ENCODE measurements at regions not wholly inside any gene's neighbourhood (a gene's known extent, or its start where the extent isn't known, plus 50 kb on each side); places are given as distances from the start of the nearest gene placed in this dataset.
A peak's percentile ranks its signal among the peaks of the same experiment; 100 is the strongest.

DNA sequence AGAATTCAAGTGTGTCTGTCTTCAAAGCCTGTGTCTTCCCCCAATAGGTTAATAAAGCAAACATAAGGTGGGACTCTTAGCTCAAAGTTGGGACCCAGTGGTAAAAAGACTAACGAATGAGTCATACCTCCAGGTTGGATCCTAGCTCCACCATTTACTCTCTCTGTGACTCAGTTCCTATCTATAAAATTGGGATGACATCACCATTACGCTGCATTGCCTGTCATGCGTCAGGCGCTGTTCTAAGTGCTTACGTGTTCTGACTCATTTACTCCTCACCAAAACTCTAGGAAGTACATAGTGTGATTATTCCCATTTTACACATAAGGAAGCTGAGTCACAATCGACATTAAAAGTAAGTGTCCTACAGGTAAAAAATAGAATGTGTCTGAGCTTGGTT lies 915.8 kb downstream of the VRK1 start:
- no peak for DNase-seq (ENCODE audit: low read depth in 6 of 9, low spot score in 9 of 9)
- Histone ChIP-seq H3K27ac (ENCODE audit: low read depth in 1 of 2, low read length in 1 of 2) (peak overlapping the region in 1 of 2 donors; percentile 2), H3K36me3 (ENCODE audit: control insufficient read depth in 2 of 2, insufficient read depth in 2 of 2, low read length in 1 of 2) (peaks cover 0 to 11% of the 10 kb centered on the region in 2 donors), H3K4me3 (ENCODE audit: low read length in 2 of 2) (no peak overlapping the region), H3K9me3 (ENCODE audit: control insufficient read depth in 2 of 2, insufficient read depth in 1 of 2, low read length in 1 of 2) (peaks cover 0 to 2% of the 10 kb centered on the region in 2 donors), H3K27me3 (ENCODE audit: control insufficient read depth in 2 of 2, insufficient read depth in 1 of 2, low read length in 1 of 2) (no peaks in the 10 kb centered on the region), H3K4me1 (ENCODE audit: control insufficient read depth in 2 of 2, insufficient read depth in 2 of 2, low read length in 2 of 2) (peaks cover 4 to 41% of the 10 kb centered on the region in 2 donors)
- WGBS: 98% methylated on average over 6 of the region's 6 CpGs

DNA sequence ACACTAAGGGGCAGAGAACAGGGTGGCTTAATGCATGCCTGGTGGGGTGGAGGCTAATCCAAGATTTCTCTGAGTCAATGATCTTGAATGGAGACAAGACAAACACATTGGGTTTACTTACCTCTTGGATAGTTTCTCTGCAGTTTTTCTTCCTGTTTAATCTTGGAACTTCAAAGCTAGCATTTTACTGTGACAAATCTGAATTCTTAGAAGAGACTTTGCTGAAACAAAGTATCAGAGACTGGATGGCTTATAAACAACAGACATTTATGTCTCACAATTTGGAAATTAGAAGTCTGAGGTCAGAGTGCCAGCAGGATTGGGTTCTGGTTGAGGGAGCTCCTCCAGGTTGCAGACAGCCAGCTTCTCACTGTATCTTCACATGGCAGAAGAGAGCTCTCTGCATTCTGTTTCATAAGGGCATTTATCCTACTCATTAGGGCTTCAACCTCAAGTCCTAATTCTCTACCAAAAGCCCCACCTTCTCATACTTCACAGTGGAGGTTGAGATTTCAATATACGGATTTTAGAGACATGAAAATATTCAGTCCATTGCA lies 921.8 kb downstream of the VRK1 start:
- Histone ChIP-seq H3K9me3 (ENCODE audit: control insufficient read depth in 2 of 2, insufficient read depth in 1 of 2, low read length in 1 of 2) (peaks cover 0 to 8% of the 10 kb centered on the region in 2 donors), H3K27me3 (ENCODE audit: control insufficient read depth in 2 of 2, insufficient read depth in 1 of 2, low read length in 1 of 2) (no peaks in the 10 kb centered on the region), H3K4me1 (ENCODE audit: control insufficient read depth in 2 of 2, insufficient read depth in 2 of 2, low read length in 2 of 2) (peaks cover 23 to 36% of the 10 kb centered on the region in 2 donors), H3K4me3 (ENCODE audit: low read length in 2 of 2) (peak overlapping the region; percentile 25 to 40), H3K36me3 (ENCODE audit: control insufficient read depth in 2 of 2, insufficient read depth in 2 of 2, low read length in 1 of 2) (peaks cover 0 to 13% of the 10 kb centered on the region in 2 donors), H3K27ac (ENCODE audit: low read depth in 1 of 2, low read length in 1 of 2) (peak overlapping the region; percentile 90 to 91)
- peak in 2 of 9 donors; percentile 48 to 74 for DNase-seq (ENCODE audit: low read depth in 6 of 9, low spot score in 9 of 9)
- WGBS: 58% methylated on average over 1 of the region's 1 CpG

DNA sequence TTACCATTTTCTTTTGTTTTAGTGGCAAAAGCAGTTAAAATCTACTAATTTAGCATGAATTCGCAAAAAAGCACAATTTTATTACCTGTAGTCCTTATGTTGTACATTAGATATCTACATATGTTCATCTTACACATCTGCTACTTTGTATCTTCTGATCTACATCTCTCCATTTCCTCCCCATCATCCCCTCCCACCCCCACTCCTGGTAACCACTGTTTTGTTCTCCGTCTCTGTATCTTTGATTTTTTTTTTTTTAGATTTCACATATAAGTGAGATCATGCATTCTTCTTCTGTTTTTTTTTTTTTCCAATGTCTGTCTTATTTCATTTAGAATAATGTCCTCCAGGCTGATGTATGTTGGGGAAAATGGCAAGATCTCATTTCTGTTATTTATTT lies 922.7 kb downstream of the VRK1 start:
- DNase-seq (ENCODE audit: low read depth in 6 of 9, low spot score in 9 of 9): peak in 4 of 9 donors; percentile 66 to 87 (median 74)
- H3K36me3 ChIP-seq (ENCODE audit: control insufficient read depth in 2 of 2, insufficient read depth in 2 of 2, low read length in 1 of 2): peaks cover 0 to 13% of the 10 kb centered on the region in 2 donors
- H3K27me3 ChIP-seq (ENCODE audit: control insufficient read depth in 2 of 2, insufficient read depth in 1 of 2, low read length in 1 of 2): no peaks in the 10 kb centered on the region
- peak overlapping the region in 1 of 2 donors; percentile 91 for H3K27ac ChIP-seq (ENCODE audit: low read depth in 1 of 2, low read length in 1 of 2)
- no peak overlapping the region for H3K4me3 ChIP-seq (ENCODE audit: low read length in 2 of 2)
- H3K9me3 ChIP-seq (ENCODE audit: control insufficient read depth in 2 of 2, insufficient read depth in 1 of 2, low read length in 1 of 2): peaks cover 0 to 10% of the 10 kb centered on the region in 2 donors
- 4% methylated on average over 2 of the region's 2 CpGs for WGBS
- peaks cover 32 to 45% of the 10 kb centered on the region in 2 donors for H3K4me1 ChIP-seq (ENCODE audit: control insufficient read depth in 2 of 2, insufficient read depth in 2 of 2, low read length in 2 of 2)

GRCh38 chr14:97723351-97723750 lies 926.2 kb downstream of the VRK1 start:
- peak in 4 of 9 donors; percentile 64 to 87 (median 72) for DNase-seq (ENCODE audit: low read depth in 6 of 9, low spot score in 9 of 9)
- Histone ChIP-seq H3K4me1 (ENCODE audit: control insufficient read depth in 2 of 2, insufficient read depth in 2 of 2, low read length in 2 of 2) (peaks cover 41 to 77% of the 10 kb centered on the region in 2 donors), H3K4me3 (ENCODE audit: low read length in 2 of 2) (peak overlapping the region in 1 of 2 donors; percentile 9), H3K9me3 (ENCODE audit: control insufficient read depth in 2 of 2, insufficient read depth in 1 of 2, low read length in 1 of 2) (peaks cover 1 to 13% of the 10 kb centered on the region in 2 donors), H3K27me3 (ENCODE audit: control insufficient read depth in 2 of 2, insufficient read depth in 1 of 2, low read length in 1 of 2) (no peaks in the 10 kb centered on the region), H3K27ac (ENCODE audit: low read depth in 1 of 2, low read length in 1 of 2) (peak overlapping the region; percentile 91 to 96), H3K36me3 (ENCODE audit: control insufficient read depth in 2 of 2, insufficient read depth in 2 of 2, low read length in 1 of 2) (peaks cover 0 to 19% of the 10 kb centered on the region in 2 donors)
- 5% methylated on average over 6 of the region's 6 CpGs for WGBS

GRCh38 chr14:97723819-97724218 lies 926.6 kb downstream of the VRK1 start:
- 40% methylated on average over 7 of the region's 7 CpGs for WGBS
- Histone ChIP-seq H3K27ac (ENCODE audit: low read depth in 1 of 2, low read length in 1 of 2) (peak overlapping the region; percentile 96 to 98), H3K27me3 (ENCODE audit: control insufficient read depth in 2 of 2, insufficient read depth in 1 of 2, low read length in 1 of 2) (no peaks in the 10 kb centered on the region), H3K4me3 (ENCODE audit: low read length in 2 of 2) (peak overlapping the region; percentile 3 to 9), H3K36me3 (ENCODE audit: control insufficient read depth in 2 of 2, insufficient read depth in 2 of 2, low read length in 1 of 2) (peaks cover 0 to 20% of the 10 kb centered on the region in 2 donors), H3K4me1 (ENCODE audit: control insufficient read depth in 2 of 2, insufficient read depth in 2 of 2, low read length in 2 of 2) (peaks cover 37 to 74% of the 10 kb centered on the region in 2 donors), H3K9me3 (ENCODE audit: control insufficient read depth in 2 of 2, insufficient read depth in 1 of 2, low read length in 1 of 2) (peaks cover 1 to 13% of the 10 kb centered on the region in 2 donors)
- peak in 1 of 9 donors; percentile 73 for DNase-seq (ENCODE audit: low read depth in 6 of 9, low spot score in 9 of 9)

- peak in 4 of 9 donors; percentile 63 to 87 (median 70) for DNase-seq (ENCODE audit: low read depth in 6 of 9, low spot score in 9 of 9)
- H3K36me3 ChIP-seq (ENCODE audit: control insufficient read depth in 2 of 2, insufficient read depth in 2 of 2, low read length in 1 of 2): peaks cover 0 to 20% of the 10 kb centered on the region in 2 donors
- peaks cover 32 to 69% of the 10 kb centered on the region in 2 donors for H3K4me1 ChIP-seq (ENCODE audit: control insufficient read depth in 2 of 2, insufficient read depth in 2 of 2, low read length in 2 of 2)
- peaks cover 1 to 13% of the 10 kb centered on the region in 2 donors for H3K9me3 ChIP-seq (ENCODE audit: control insufficient read depth in 2 of 2, insufficient read depth in 1 of 2, low read length in 1 of 2)
- no peaks in the 10 kb centered on the region for H3K27me3 ChIP-seq (ENCODE audit: control insufficient read depth in 2 of 2, insufficient read depth in 1 of 2, low read length in 1 of 2)
- H3K27ac ChIP-seq (ENCODE audit: low read depth in 1 of 2, low read length in 1 of 2): peak overlapping the region; percentile 96 to 98
- H3K4me3 ChIP-seq (ENCODE audit: low read length in 2 of 2): peak overlapping the region; percentile 3 to 35
- WGBS: 7% methylated on average over 9 of the region's 9 CpGs
These were observed 927.1 kb downstream of the VRK1 start for GRCh38 chr14:97724265-97724731.

GRCh38 chr14:97726676-97727075 lies 929.5 kb downstream of the VRK1 start:
- Histone ChIP-seq H3K27ac (ENCODE audit: low read depth in 1 of 2, low read length in 1 of 2) (peak overlapping the region; percentile 75 to 86), H3K36me3 (ENCODE audit: control insufficient read depth in 2 of 2, insufficient read depth in 2 of 2, low read length in 1 of 2) (peaks cover 0 to 26% of the 10 kb centered on the region in 2 donors), H3K4me3 (ENCODE audit: low read length in 2 of 2) (no peak overlapping the region), H3K9me3 (ENCODE audit: control insufficient read depth in 2 of 2, insufficient read depth in 1 of 2, low read length in 1 of 2) (peaks cover 1 to 11% of the 10 kb centered on the region in 2 donors), H3K4me1 (ENCODE audit: control insufficient read depth in 2 of 2, insufficient read depth in 2 of 2, low read length in 2 of 2) (peaks cover 44 to 81% of the 10 kb centered on the region in 2 donors), H3K27me3 (ENCODE audit: control insufficient read depth in 2 of 2, insufficient read depth in 1 of 2, low read length in 1 of 2) (no peaks in the 10 kb centered on the region)
- peak in 1 of 9 donors; percentile 54 for DNase-seq (ENCODE audit: low read depth in 6 of 9, low spot score in 9 of 9)
- WGBS: 37% methylated on average over 3 of the region's 3 CpGs

DNA sequence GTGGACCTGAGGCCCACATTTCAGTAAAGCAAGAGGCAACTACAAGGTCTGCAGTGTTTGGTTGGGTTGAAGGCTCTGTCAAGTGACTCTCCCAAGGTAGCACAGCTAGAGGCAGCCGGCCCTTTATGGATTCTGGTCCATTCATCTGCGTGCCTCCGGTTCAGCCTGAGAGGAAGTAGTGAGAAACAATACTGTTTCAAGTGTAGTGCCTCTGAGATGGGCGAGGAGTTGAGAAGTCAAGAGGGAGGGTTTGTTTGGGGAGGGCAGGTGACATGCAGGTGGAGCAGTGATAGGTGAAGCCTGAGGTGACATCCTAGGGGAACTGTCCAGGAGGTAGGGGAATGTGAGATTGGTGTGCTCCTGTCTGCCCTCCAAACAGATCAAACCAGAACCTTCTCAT lies 933.5 kb downstream of the VRK1 start:
- H3K4me3 ChIP-seq (ENCODE audit: low read length in 2 of 2): no peak overlapping the region
- H3K9me3 ChIP-seq (ENCODE audit: control insufficient read depth in 2 of 2, insufficient read depth in 1 of 2, low read length in 1 of 2): peaks cover under 1 to 2% of the 10 kb centered on the region in 2 donors
- peaks cover 0 to 20% of the 10 kb centered on the region in 2 donors for H3K36me3 ChIP-seq (ENCODE audit: control insufficient read depth in 2 of 2, insufficient read depth in 2 of 2, low read length in 1 of 2)
- peak overlapping the region; percentile 87 to 97 for H3K27ac ChIP-seq (ENCODE audit: low read depth in 1 of 2, low read length in 1 of 2)
- 44% methylated on average over 4 of the region's 4 CpGs for WGBS
- H3K27me3 ChIP-seq (ENCODE audit: control insufficient read depth in 2 of 2, insufficient read depth in 1 of 2, low read length in 1 of 2): no peaks in the 10 kb centered on the region
- peaks cover 29 to 47% of the 10 kb centered on the region in 2 donors for H3K4me1 ChIP-seq (ENCODE audit: control insufficient read depth in 2 of 2, insufficient read depth in 2 of 2, low read length in 2 of 2)
- DNase-seq (ENCODE audit: low read depth in 6 of 9, low spot score in 9 of 9): peak in 2 of 9 donors; percentile 43 to 71

- 10% methylated on average over 2 of the region's 2 CpGs for WGBS
- Histone ChIP-seq H3K27me3 (ENCODE audit: control insufficient read depth in 2 of 2, insufficient read depth in 1 of 2, low read length in 1 of 2) (no peaks in the 10 kb centered on the region), H3K4me1 (ENCODE audit: control insufficient read depth in 2 of 2, insufficient read depth in 2 of 2, low read length in 2 of 2) (peaks cover 26 to 37% of the 10 kb centered on the region in 2 donors), H3K9me3 (ENCODE audit: control insufficient read depth in 2 of 2, insufficient read depth in 1 of 2, low read length in 1 of 2) (peaks cover 0 to 2% of the 10 kb centered on the region in 2 donors), H3K4me3 (ENCODE audit: low read length in 2 of 2) (no peak overlapping the region), H3K27ac (ENCODE audit: low read depth in 1 of 2, low read length in 1 of 2) (peak overlapping the region; percentile 88 to 97), H3K36me3 (ENCODE audit: control insufficient read depth in 2 of 2, insufficient read depth in 2 of 2, low read length in 1 of 2) (peaks cover 0 to 20% of the 10 kb centered on the region in 2 donors)
- DNase-seq (ENCODE audit: low read depth in 6 of 9, low spot score in 9 of 9): peak in 5 of 9 donors; percentile 64 to 84 (median 65)
These were observed 934.6 kb downstream of the VRK1 start for GRCh38 chr14:97731800-97732199.
